K562 (cell line): ENCODE measurements at regions not wholly inside any gene's neighbourhood (a gene's known extent, or its start where the extent isn't known, plus 50 kb on each side); places are given as distances from the start of the nearest gene placed in this dataset.

Source experiments
- ATAC-seq: fragments of 200-7000 bp; cut with Tn5 transposase; 3 replicates; pipeline ENCODE4 v1.9.1; 2020; ENCODE audit warnings: moderate library complexity
- BruUV-seq: library from RNA; stranded (reverse); fragments of 400-500 nt; replicated peaks from 2 replicates; lab custom pipeline; 2021; lab: Mats Ljungman, UMichigan
- CTCF ChIA-PET: fragments of 300-600 bp; formaldehyde crosslinking; extraction: SDS; loops from one replicate; lab custom pipeline; 2021; ENCODE audit warnings: low intra/inter-chr PET ratio; lab: Yijun Ruan, JAX
- POLR2A ChIA-PET: fragments of 300-600, 350-650 bp; sonication (Branson Sonifier 250); formaldehyde crosslinking; extraction: SDS; loops from one replicate; lab custom pipeline; 2021; ENCODE audit warnings: antibody characterized with exemption, inconsistent platforms; lab: Yijun Ruan, JAX
- DNase-seq, 4 experiments: peaks; one replicate each; pipeline versions ENCODE4 v3.0.0 to v3.0.0-alpha.2; 2011 to 2018; ENCODE audit warnings: low spot score in 3 of 4, mixed read lengths in 3 of 4; ENCODE audit errors: extremely low read depth in 1 of 4
- FAIRE-seq: peaks from 2 replicates; lab custom pipeline; 2011; peaks lifted over from hg19 to GRCh38; lab: Jason Lieb, UNC
- H2AFZ ChIP-seq: 2 replicates; pipeline ENCODE4 v1.6.0; 2011; ENCODE audit warnings: low read depth, low read length, control low read depth, inconsistent platforms
- H3K27ac ChIP-seq: fragments of 200-600 bp; 3 replicates; pipeline ENCODE4 v1.8.0; 2011; ENCODE audit warnings: low read depth, mild to moderate bottlenecking, control low read depth, inconsistent platforms, low read length, moderate library complexity, mixed read lengths; ENCODE audit errors: extremely low read depth
- H3K27me3 ChIP-seq, 2 experiments: fragments of 300-600 bp in 1 of 2; 2 replicates in 1 of 2; 3 replicates in 1 of 2; pipeline versions ENCODE4 v1.6.0 to v1.8.0; 2011; ENCODE audit warnings: inconsistent platforms in 2 of 2, low read length in 2 of 2, mild to moderate bottlenecking in 1 of 2, mixed read lengths in 1 of 2, moderate library complexity in 1 of 2; ENCODE audit not compliant: control insufficient read depth in 2 of 2, insufficient read depth in 2 of 2
- H3K36me3 ChIP-seq: fragments of 300-600 bp; 3 replicates; pipeline ENCODE4 v1.8.0; 2011; ENCODE audit warnings: mild to moderate bottlenecking, low read length, inconsistent platforms; ENCODE audit not compliant: control insufficient read depth, insufficient read depth
- H3K4me1 ChIP-seq, 2 experiments: fragments of 200-600 bp in 1 of 2; replicated peaks in 1 of 2; 2 replicates in 1 of 2; 3 replicates in 1 of 2; pipeline versions ENCODE4 v1.5.1 to v1.8.0; 2011; ENCODE audit warnings: inconsistent platforms in 2 of 2, low read length in 2 of 2, mild to moderate bottlenecking in 1 of 2, mixed read lengths in 1 of 2, moderate library complexity in 1 of 2; ENCODE audit not compliant: control insufficient read depth in 2 of 2, insufficient read depth in 2 of 2
- H3K4me2 ChIP-seq: 2 replicates; pipeline ENCODE4 v1.6.1; 2011; ENCODE audit warnings: low read length, control low read depth, inconsistent platforms, mixed read lengths; ENCODE audit not compliant: insufficient read depth
- H3K4me3 ChIP-seq: fragments of 200-600 bp; sonication (generic), shearing (Covaris generic); 2 replicates; pipeline ENCODE4 v1.5.1; 2016; ENCODE audit warnings: control low read depth, inconsistent platforms
- H3K79me2 ChIP-seq: fragments of 200-600 bp; 3 replicates; pipeline ENCODE4 v1.8.0; 2011; ENCODE audit warnings: low read length, inconsistent platforms; ENCODE audit not compliant: control insufficient read depth, insufficient read depth
- H3K9ac ChIP-seq, 2 experiments: 2 replicates each; pipeline versions ENCODE4 v1.6.0 to v1.6.1; 2011; ENCODE audit warnings: low read depth in 2 of 2, low read length in 2 of 2, control low read depth in 1 of 2, inconsistent platforms in 1 of 2, mild to moderate bottlenecking in 1 of 2, mixed read lengths in 1 of 2; ENCODE audit not compliant: insufficient read depth in 1 of 2
- H3K9me1 ChIP-seq: one replicate; pipeline ENCODE4 v1.6.0; 2011; ENCODE audit warnings: inconsistent platforms, mild to moderate bottlenecking, low read length, moderate library complexity; ENCODE audit not compliant: control insufficient read depth, insufficient read depth
- H3K9me3 ChIP-seq: replicated peaks from 2 replicates; pipeline ENCODE4 v1.5.1; 2011; ENCODE audit warnings: low read depth, low read length, inconsistent platforms; ENCODE audit not compliant: control insufficient read depth, insufficient read depth
- H4K20me1 ChIP-seq: replicated peaks from 2 replicates; pipeline ENCODE4 v1.6.1; 2011; ENCODE audit warnings: low read length, inconsistent platforms, mixed read lengths; ENCODE audit not compliant: control insufficient read depth, insufficient read depth
- CBX8 ChIP-seq: fragments of 200-600 bp; sonication (generic); IDR thresholded peaks from 2 replicates; pipeline ENCODE4 v1.6.1; 2012; ENCODE audit warnings: borderline replicate concordance, mixed run types, low read depth, mild to moderate bottlenecking, moderate library complexity, mixed read lengths, low read length, control low read depth, inconsistent platforms; ENCODE audit not compliant: poor library complexity, severe bottlenecking; ENCODE audit errors: extremely low read depth
- CCNT2 ChIP-seq: IDR thresholded peaks from 2 replicates; pipeline ENCODE4 v1.6.1; 2011; ENCODE audit warnings: borderline replicate concordance, low read depth, mild to moderate bottlenecking, moderate library complexity, mixed read lengths, low read length; ENCODE audit not compliant: insufficient read length; ENCODE audit errors: extremely low read depth
- CHD1 ChIP-seq: fragments of 200-600 bp; sonication (generic); IDR thresholded peaks from one replicate; pipeline ENCODE4 v1.6.1; 2012; ENCODE audit warnings: mild to moderate bottlenecking, moderate library complexity, low read length, inconsistent platforms
- COPS2 ChIP-seq: fragments of 450-650 bp; conservative IDR thresholded peaks from 2 replicates; pipeline ENCODE4 v1.6.1; 2016; ENCODE audit warnings: mild to moderate bottlenecking, moderate library complexity
- FOXO4 ChIP-seq: fragments of 450-650 bp; formaldehyde crosslinking; IDR thresholded peaks from 2 replicates; pipeline ENCODE4 v1.4.0; 2020; ENCODE audit warnings: mild to moderate bottlenecking, moderate library complexity
- FOXP4 ChIP-seq: sonication (generic); formaldehyde crosslinking; IDR thresholded peaks from 2 replicates; pipeline ENCODE4 v1.8.0; 2022; ENCODE audit warnings: mild to moderate bottlenecking, missing genetic modification reagents, borderline replicate concordance
- HDAC6 ChIP-seq: IDR thresholded peaks from 2 replicates; pipeline ENCODE4 v1.6.1; 2012; ENCODE audit warnings: low read depth, mild to moderate bottlenecking, control low read depth, inconsistent platforms, low read length, moderate library complexity
- HNRNPL ChIP-seq: fragments of 200-400 bp; formaldehyde crosslinking; IDR thresholded peaks from 2 replicates; pipeline ENCODE4 v1.6.1; 2017; ENCODE audit warnings: low read depth, mild to moderate bottlenecking, low read length
- HNRNPUL1 ChIP-seq: fragments of 200-400 bp; formaldehyde crosslinking; IDR thresholded peaks from 2 replicates; pipeline ENCODE4 v1.6.1; 2017; ENCODE audit warnings: low read length
- KHSRP ChIP-seq: fragments of 450-650 bp; IDR thresholded peaks from 2 replicates; pipeline ENCODE4 v1.6.1; 2017
- KLF16 ChIP-seq: IDR thresholded peaks from 2 replicates; pipeline ENCODE4 v1.6.1; 2016; ENCODE audit warnings: antibody characterized with exemption
- NBN ChIP-seq: fragments of 450-650 bp; IDR thresholded peaks from 2 replicates; pipeline ENCODE4 v1.6.1; 2016; ENCODE audit warnings: low read depth, mild to moderate bottlenecking
- SFPQ ChIP-seq: fragments of 200-400 bp; formaldehyde crosslinking; IDR thresholded peaks from 2 replicates; pipeline ENCODE4 v1.6.1; 2017; ENCODE audit warnings: mild to moderate bottlenecking, low read depth, low read length, moderate library complexity
- SRSF7 ChIP-seq: fragments of 200-400 bp; formaldehyde crosslinking; optimal IDR thresholded peaks from 2 replicates; pipeline ENCODE3; 2017; ENCODE audit warnings: mild to moderate bottlenecking, low read depth, low read length
- TCFL5 ChIP-seq: fragments of 250-450 bp; sonication (Bioruptor Pico); conservative IDR thresholded peaks from 2 replicates; pipeline ENCODE4 v1.6.1; 2021; ENCODE audit warnings: mild to moderate bottlenecking, moderate library complexity, matching md5 sums
- ZC3H8 ChIP-seq: fragments of 450-650 bp; IDR thresholded peaks from 2 replicates; pipeline ENCODE4 v1.6.1; 2017
- ZNF140 ChIP-seq: fragments of 250-450 bp; sonication (Bioruptor Pico); IDR thresholded peaks from 2 replicates; pipeline ENCODE4 v1.8.0; 2021; ENCODE audit warnings: moderate library complexity, mild to moderate bottlenecking, inconsistent platforms
- ZNF197 ChIP-seq: fragments of 200-800 bp; sonication (Bioruptor generic); IDR thresholded peaks from 2 replicates; pipeline ENCODE4 v1.6.1; 2016; ENCODE audit warnings: low read depth, missing genetic modification characterization, missing compliant biosample characterization
- WGBS: fragments of 100-300 bp; shearing (Covaris generic); methylation state at CpG from one replicate; pipeline ENCODE4 v1.1.6; 2016; ENCODE audit warnings: low coverage, mixed read lengths; ENCODE audit not compliant: insufficient coverage; ENCODE audit errors: missing lambda C conversion rate; 5-methylcytosine and 5-hydroxymethylcytosine counted together
- in situ Hi-C: fragments of 300-500 bp; cut with MboI; formaldehyde crosslinking; loops from 4 replicates; pipeline ENCODE4 v1.15.0; 2018; ENCODE audit warnings: inconsistent platforms, mixed read lengths
- intact Hi-C: fragments of 100-400 bp; cut with micrococcal nuclease; formaldehyde crosslinking; loops from 2 replicates; pipeline ENCODE4 v1.14.2; 2022

- intact Hi-C loops: no loop called here
- BruUV-seq: no TSS peak
- no peak for TF ChIP-seq KLF16
- TF ChIP-seq NBN: no peak
- no peak for TF ChIP-seq SRSF7
- no peak for TF ChIP-seq ZNF197 (CRISPR knock-in tag)
- no peak for TF ChIP-seq FOXP4
- TF ChIP-seq CBX8: no peak
- TF ChIP-seq CCNT2: no peak
- TF ChIP-seq HDAC6: no peak
- no peak for TF ChIP-seq TCFL5 (CRISPR knock-in tag)
- no peak for TF ChIP-seq COPS2
- no peak for TF ChIP-seq HNRNPUL1
- TF ChIP-seq SFPQ: no peak
- no peak for TF ChIP-seq CHD1
- TF ChIP-seq FOXO4 (CRISPR knock-in tag): no peak
- TF ChIP-seq KHSRP: no peak
- TF ChIP-seq HNRNPL: no peak
- TF ChIP-seq ZC3H8: no peak
- no peak for TF ChIP-seq ZNF140 (CRISPR knock-in tag)
Observed at GRCh38 chr7:68767462-68767861, 830.8 kb upstream of the AUTS2 start.

More at GRCh38 chr7:68767462-68767861, 830.8 kb upstream of the AUTS2 start:
- no peak overlapping the region for H3K4me3 ChIP-seq
- H4K20me1 ChIP-seq: no peaks in the 10 kb centered on the region
- no peaks in the 10 kb centered on the region for H3K9me3 ChIP-seq
- no peak overlapping the region for H2AFZ ChIP-seq
- no peak overlapping the region for H3K9ac ChIP-seq
- peaks cover 2 to 3% of the 10 kb centered on the region in 2 experiments; a peak in 2 of 5 replicates for H3K27me3 ChIP-seq
- H3K9me1 ChIP-seq: no peaks in the 10 kb centered on the region
- ATAC-seq: no peak
- in situ Hi-C loops: no loop called here
- H3K27ac ChIP-seq: no peak overlapping the region
- DNase-seq: no peak
- peaks cover 0 to 3% of the 10 kb centered on the region in 2 experiments; a peak in 1 of 5 replicates for H3K4me1 ChIP-seq
- POLR2A ChIA-PET: no interaction called here
- no peak for FAIRE-seq
- 0% methylated on average over 4 of the region's 4 CpGs for WGBS
- no peaks in the 10 kb centered on the region for H3K79me2 ChIP-seq
- no peak overlapping the region for H3K4me2 ChIP-seq
- H3K36me3 ChIP-seq: no peaks in the 10 kb centered on the region
- CTCF ChIA-PET: no interaction called here
